ENCODE measurements at regions not wholly inside any gene's neighbourhood (a gene's known extent, or its start where the extent isn't known, plus 50 kb on each side); places are given as distances from the start of the nearest gene placed in this dataset.

- peaks cover 0 to 39% (median 8%) of the 10 kb centered on the region in 7 donors for H3K27me3 ChIP-seq (replicated peaks in 1 of 7)
- TF ChIP-seq POLR2AphosphoS5 (IDR thresholded peaks at IDR 0.05) = no peak
- no peak for TF ChIP-seq POLR2A (IDR thresholded peaks at IDR 0.05)
- TF ChIP-seq CTCF (IDR thresholded peaks at IDR 0.05 in 8 of 11, conservative IDR thresholded peaks at IDR 0.05 in 3 of 11) = no peak
- no peak overlapping the region for H3K27ac ChIP-seq
- DNase-seq = no peak
- H3K36me3 ChIP-seq = no peaks in the 10 kb centered on the region
- intact Hi-C loops (cut with DNase I; ENCODE audit: low total_unique reads) = no loop called here
- H3K4me3 ChIP-seq = no peak overlapping the region
- H3K9me3 ChIP-seq = no peaks in the 10 kb centered on the region
- 53 to 61% (median 55%) methylated on average over 12 to 13 of the region's 13 CpGs for WGBS, 5 donors
- H3K4me1 ChIP-seq = no peaks in the 10 kb centered on the region
Measured at GRCh38 chr6:99093456-99094190, 145.9 kb upstream of the FBXL4 start.

DNA sequence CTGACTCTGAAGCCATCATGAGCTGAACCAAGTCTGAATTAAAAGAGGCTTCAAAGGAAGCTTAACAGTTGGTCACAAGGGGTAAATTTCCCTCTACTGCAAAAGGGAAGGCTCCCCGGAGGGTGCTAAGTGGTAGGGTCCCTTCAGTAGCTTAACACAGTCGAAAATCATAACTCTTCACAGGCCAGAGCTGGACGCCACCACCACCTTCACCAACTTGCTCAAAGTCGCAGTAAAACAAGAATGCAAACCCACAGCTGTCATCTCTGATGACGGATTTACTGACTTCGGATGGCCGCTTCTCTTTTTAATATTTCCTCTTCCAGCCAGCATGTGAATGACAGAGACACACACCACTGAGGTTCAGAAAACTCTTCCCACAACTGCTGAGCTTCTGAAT lies 144.7 kb upstream of the FBXL4 start:
- TF ChIP-seq POLR2AphosphoS5 (IDR thresholded peaks at IDR 0.05) (no peak), CTCF (IDR thresholded peaks at IDR 0.05 in 8 of 11, conservative IDR thresholded peaks at IDR 0.05 in 3 of 11) (no peak), POLR2A (IDR thresholded peaks at IDR 0.05) (no peak)
- 27 to 53% (median 49%) methylated on average over 7 of the region's 7 CpGs for WGBS, 5 donors
- Histone ChIP-seq H3K9me3 (no peaks in the 10 kb centered on the region), H3K36me3 (no peaks in the 10 kb centered on the region), H3K4me3 (no peak overlapping the region), H3K27ac (no peak overlapping the region), H3K4me1 (no peaks in the 10 kb centered on the region), H3K27me3 (replicated peaks in 1 of 7) (peaks cover 0 to 39% (median 8%) of the 10 kb centered on the region in 7 donors)
- no peak for DNase-seq
- intact Hi-C loops (cut with DNase I; ENCODE audit: low total_unique reads) = no loop called here

DNA sequence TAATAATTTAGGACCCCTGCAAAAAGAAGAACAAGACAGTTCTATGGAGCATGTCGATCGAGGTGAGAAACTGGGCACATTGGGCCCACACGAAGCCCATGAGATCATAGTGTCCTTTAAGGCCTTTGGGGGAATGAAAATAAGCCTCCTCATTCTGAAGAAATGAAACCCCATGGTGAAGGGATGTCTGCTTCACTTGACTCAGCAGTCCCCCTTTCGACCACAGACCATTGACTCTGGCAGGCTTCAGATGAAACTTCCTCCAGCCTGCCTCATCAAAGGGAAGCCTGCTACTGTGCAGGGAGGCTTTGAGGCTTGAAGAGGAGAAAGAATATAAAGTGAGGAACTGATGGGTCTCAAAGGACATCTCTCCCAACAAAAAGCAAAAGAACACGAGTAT lies 144.2 kb upstream of the FBXL4 start:
- no peak for DNase-seq
- Histone ChIP-seq H3K4me1 (no peaks in the 10 kb centered on the region), H3K9me3 (no peaks in the 10 kb centered on the region), H3K4me3 (no peak overlapping the region), H3K27me3 (replicated peaks in 1 of 7) (peaks cover 0 to 39% (median 8%) of the 10 kb centered on the region in 7 donors), H3K27ac (no peak overlapping the region), H3K36me3 (no peaks in the 10 kb centered on the region)
- no peak for TF ChIP-seq POLR2A (IDR thresholded peaks at IDR 0.05)
- TF ChIP-seq CTCF (IDR thresholded peaks at IDR 0.05 in 8 of 11, conservative IDR thresholded peaks at IDR 0.05 in 3 of 11) = no peak
- TF ChIP-seq POLR2AphosphoS5 (IDR thresholded peaks at IDR 0.05) = no peak
- intact Hi-C loops (cut with DNase I; ENCODE audit: low total_unique reads) = no loop called here
- WGBS, 5 donors = 60 to 80% (median 69%) methylated on average over 5 of the region's 5 CpGs

DNA sequence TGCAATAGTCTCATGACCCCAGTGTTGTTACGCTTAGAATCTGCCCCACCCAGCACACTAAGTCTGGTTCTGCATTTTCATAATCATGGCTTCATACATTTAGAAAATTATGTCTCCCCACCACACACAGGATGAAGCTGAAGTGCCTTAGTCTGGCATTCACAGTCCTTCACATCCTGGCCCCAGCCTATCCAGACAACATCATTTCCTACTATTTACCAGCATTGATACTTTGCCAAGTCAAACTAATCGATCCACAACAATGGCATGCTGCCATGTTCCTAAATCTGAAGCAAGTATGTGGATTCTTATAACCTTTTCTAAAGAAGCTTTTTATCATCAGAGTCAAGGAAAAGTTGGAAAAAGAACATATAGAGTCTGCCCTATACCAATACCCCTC lies 132.4 kb upstream of the FBXL4 start:
- Histone ChIP-seq H3K27me3 (replicated peaks in 1 of 7) (peaks cover 0 to 4% (median 0%) of the 10 kb centered on the region in 7 donors), H3K27ac (no peak overlapping the region), H3K9me3 (no peaks in the 10 kb centered on the region), H3K36me3 (no peaks in the 10 kb centered on the region), H3K4me1 (no peaks in the 10 kb centered on the region), H3K4me3 (no peak overlapping the region)
- no peak for DNase-seq
- TF ChIP-seq POLR2AphosphoS5 (IDR thresholded peaks at IDR 0.05) (no peak), CTCF (IDR thresholded peaks at IDR 0.05 in 8 of 11, conservative IDR thresholded peaks at IDR 0.05 in 3 of 11) (no peak), POLR2A (IDR thresholded peaks at IDR 0.05) (no peak)
- WGBS, 5 donors = 30 to 77% (median 68%) methylated on average over 2 of the region's 2 CpGs
- intact Hi-C loops (cut with DNase I; ENCODE audit: low total_unique reads) = no loop called here
